ENCODE measurements at regions not wholly inside any gene's neighbourhood (a gene's known extent, or its start where the extent isn't known, plus 50 kb on each side); places are given as distances from the start of the nearest gene placed in this dataset.

- Histone ChIP-seq H3K9ac (ENCODE audit: low read length) (no peak overlapping the region), H3K4ac (ENCODE audit: low read depth, low read length) (no peak overlapping the region), H3K23ac (ENCODE audit: low read length) (no peak overlapping the region), H2BK120ac (ENCODE audit: low read depth, low read length) (no peak overlapping the region), H3K79me2 (ENCODE audit: control insufficient read depth, insufficient read depth, low read length) (no peaks in the 10 kb centered on the region), H3K56ac (ENCODE audit: low read length) (no peak overlapping the region), H3K79me1 (ENCODE audit: low read length) (no peaks in the 10 kb centered on the region), H3K18ac (ENCODE audit: low read length) (no peak overlapping the region), H2AK5ac (ENCODE audit: low read length) (no peak overlapping the region), H3K36me3 (ENCODE audit: control insufficient read depth, insufficient read depth, low read length) (no peaks in the 10 kb centered on the region), H2BK5ac (ENCODE audit: low read length) (no peak overlapping the region), H4K8ac (ENCODE audit: low read depth, low read length) (no peak overlapping the region), H3K27me3 (ENCODE audit: insufficient read depth, low read length, poor library complexity) (no peaks in the 10 kb centered on the region), H3K4me3 (ENCODE audit: low read length) (no peak overlapping the region), H3K4me2 (ENCODE audit: low read length) (no peak overlapping the region), H3K27ac (ENCODE audit: low read depth, low read length) (no peak overlapping the region), H3K4me1 (ENCODE audit: control insufficient read depth, low read depth, low read length) (peaks cover 4% of the 10 kb centered on the region), H4K5ac (ENCODE audit: low read length) (no peak overlapping the region), H2BK15ac (replicated peaks; ENCODE audit: low read depth) (no peak overlapping the region)
- DNase-seq = no peak
- whole genome bisulfite sequencing (ENCODE audit: extremely low coverage, insufficient coverage, low lambda C conversion rate) = no CpG with 5 or more reads among the region's 16 CpGs
These were observed 86.0 kb upstream of the SNTG2 start for GRCh38 chr2:864501-865106.

DNA sequence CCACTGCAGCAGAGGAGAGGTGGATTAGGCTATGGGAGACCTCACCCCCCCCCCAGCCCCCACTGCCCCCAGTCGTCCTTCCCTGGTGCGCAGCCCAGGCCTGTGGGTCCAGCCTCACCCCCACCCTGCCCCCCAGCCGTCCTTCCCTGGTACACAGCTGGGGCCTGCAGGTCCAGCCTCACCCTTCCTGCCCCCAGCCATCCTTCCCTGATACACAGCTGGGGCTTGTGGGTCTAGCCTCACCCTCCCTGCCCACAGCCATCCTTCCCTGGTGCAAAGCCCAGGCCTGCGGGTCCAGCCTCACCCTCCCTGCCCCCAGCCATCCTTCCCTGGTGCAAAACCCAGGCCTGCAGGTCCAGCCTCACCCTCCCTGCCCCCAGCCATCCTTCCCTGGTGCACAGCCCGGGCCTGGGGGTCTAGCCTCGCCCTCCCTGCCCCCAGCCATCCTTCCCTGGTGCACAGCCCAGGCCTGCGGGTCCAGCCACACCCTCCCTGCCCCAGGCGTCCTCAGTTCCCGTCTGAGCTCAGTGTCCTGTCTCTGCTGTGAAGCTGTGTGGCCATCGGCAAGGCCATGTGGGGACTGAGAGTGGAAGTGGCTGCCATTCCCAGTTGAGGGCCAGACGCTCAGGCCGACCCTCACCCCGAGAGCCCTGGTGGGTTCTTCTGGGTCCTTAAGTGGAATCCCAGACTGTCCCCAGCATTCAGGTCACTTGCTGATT, 86.8 kb upstream of the SNTG2 start:
- no peaks in the 10 kb centered on the region for H3K36me3 ChIP-seq (ENCODE audit: control insufficient read depth, insufficient read depth, low read length)
- no peak overlapping the region for H3K9ac ChIP-seq (ENCODE audit: low read length)
- H2BK5ac ChIP-seq (ENCODE audit: low read length) = no peak overlapping the region
- H3K27ac ChIP-seq (ENCODE audit: low read depth, low read length) = no peak overlapping the region
- no peaks in the 10 kb centered on the region for H3K79me2 ChIP-seq (ENCODE audit: control insufficient read depth, insufficient read depth, low read length)
- peaks cover 4% of the 10 kb centered on the region for H3K4me1 ChIP-seq (ENCODE audit: control insufficient read depth, low read depth, low read length)
- H2BK15ac ChIP-seq (replicated peaks; ENCODE audit: low read depth) = no peak overlapping the region
- H3K4me2 ChIP-seq (ENCODE audit: low read length) = no peak overlapping the region
- H3K18ac ChIP-seq (ENCODE audit: low read length) = no peak overlapping the region
- H3K79me1 ChIP-seq (ENCODE audit: low read length) = no peaks in the 10 kb centered on the region
- no peak overlapping the region for H2BK120ac ChIP-seq (ENCODE audit: low read depth, low read length)
- H3K4me3 ChIP-seq (ENCODE audit: low read length) = no peak overlapping the region
- no peak overlapping the region for H4K5ac ChIP-seq (ENCODE audit: low read length)
- no peak for DNase-seq
- H2AK5ac ChIP-seq (ENCODE audit: low read length) = no peak overlapping the region
- H3K23ac ChIP-seq (ENCODE audit: low read length) = no peak overlapping the region
- no CpG with 5 or more reads among the region's 13 CpGs for WGBS (ENCODE audit: extremely low coverage, insufficient coverage, low lambda C conversion rate)
- no peak overlapping the region for H3K56ac ChIP-seq (ENCODE audit: low read length)
- H3K27me3 ChIP-seq (ENCODE audit: insufficient read depth, low read length, poor library complexity) = no peaks in the 10 kb centered on the region
- no peak overlapping the region for H4K8ac ChIP-seq (ENCODE audit: low read depth, low read length)
- H3K4ac ChIP-seq (ENCODE audit: low read depth, low read length) = no peak overlapping the region

GRCh38 chr2:862731-863466, 87.8 kb upstream of the SNTG2 start:
- WGBS (ENCODE audit: extremely low coverage, insufficient coverage, low lambda C conversion rate) = no CpG with 5 or more reads among the region's 9 CpGs
- Histone ChIP-seq H2BK15ac (replicated peaks; ENCODE audit: low read depth) (no peak overlapping the region), H4K8ac (ENCODE audit: low read depth, low read length) (no peak overlapping the region), H3K9ac (ENCODE audit: low read length) (no peak overlapping the region), H3K56ac (ENCODE audit: low read length) (no peak overlapping the region), H3K27ac (ENCODE audit: low read depth, low read length) (no peak overlapping the region), H3K18ac (ENCODE audit: low read length) (no peak overlapping the region), H3K4ac (ENCODE audit: low read depth, low read length) (no peak overlapping the region), H3K79me1 (ENCODE audit: low read length) (no peaks in the 10 kb centered on the region), H3K4me1 (ENCODE audit: control insufficient read depth, low read depth, low read length) (peaks cover 4% of the 10 kb centered on the region), H2BK120ac (ENCODE audit: low read depth, low read length) (no peak overlapping the region), H3K36me3 (ENCODE audit: control insufficient read depth, insufficient read depth, low read length) (no peaks in the 10 kb centered on the region), H3K27me3 (ENCODE audit: insufficient read depth, low read length, poor library complexity) (no peaks in the 10 kb centered on the region), H2AK5ac (ENCODE audit: low read length) (no peak overlapping the region), H3K4me3 (ENCODE audit: low read length) (no peak overlapping the region), H3K23ac (ENCODE audit: low read length) (no peak overlapping the region), H4K5ac (ENCODE audit: low read length) (no peak overlapping the region), H3K79me2 (ENCODE audit: control insufficient read depth, insufficient read depth, low read length) (no peaks in the 10 kb centered on the region), H3K4me2 (ENCODE audit: low read length) (no peak overlapping the region), H2BK5ac (ENCODE audit: low read length) (no peak overlapping the region)
- DNase-seq = no peak

- H3K79me2 ChIP-seq (ENCODE audit: control insufficient read depth, insufficient read depth, low read length) = no peaks in the 10 kb centered on the region
- H2BK15ac ChIP-seq (replicated peaks; ENCODE audit: low read depth) = no peak overlapping the region
- no peak overlapping the region for H3K4me2 ChIP-seq (ENCODE audit: low read length)
- H3K27me3 ChIP-seq (ENCODE audit: insufficient read depth, low read length, poor library complexity) = no peaks in the 10 kb centered on the region
- peaks cover 4% of the 10 kb centered on the region for H3K4me1 ChIP-seq (ENCODE audit: control insufficient read depth, low read depth, low read length)
- no peak overlapping the region for H3K4ac ChIP-seq (ENCODE audit: low read depth, low read length)
- no peak overlapping the region for H3K56ac ChIP-seq (ENCODE audit: low read length)
- no peak overlapping the region for H2AK5ac ChIP-seq (ENCODE audit: low read length)
- no peak overlapping the region for H2BK5ac ChIP-seq (ENCODE audit: low read length)
- no peak overlapping the region for H3K9ac ChIP-seq (ENCODE audit: low read length)
- H3K23ac ChIP-seq (ENCODE audit: low read length) = no peak overlapping the region
- H3K18ac ChIP-seq (ENCODE audit: low read length) = no peak overlapping the region
- DNase-seq = no peak
- no peaks in the 10 kb centered on the region for H3K36me3 ChIP-seq (ENCODE audit: control insufficient read depth, insufficient read depth, low read length)
- no peak overlapping the region for H3K27ac ChIP-seq (ENCODE audit: low read depth, low read length)
- H4K5ac ChIP-seq (ENCODE audit: low read length) = no peak overlapping the region
- WGBS (ENCODE audit: extremely low coverage, insufficient coverage, low lambda C conversion rate) = no CpG with 5 or more reads among the region's 17 CpGs
- no peak overlapping the region for H4K8ac ChIP-seq (ENCODE audit: low read depth, low read length)
- H3K79me1 ChIP-seq (ENCODE audit: low read length) = no peaks in the 10 kb centered on the region
- no peak overlapping the region for H2BK120ac ChIP-seq (ENCODE audit: low read depth, low read length)
- no peak overlapping the region for H3K4me3 ChIP-seq (ENCODE audit: low read length)
These were observed 88.3 kb upstream of the SNTG2 start for GRCh38 chr2:862355-862687.

DNA sequence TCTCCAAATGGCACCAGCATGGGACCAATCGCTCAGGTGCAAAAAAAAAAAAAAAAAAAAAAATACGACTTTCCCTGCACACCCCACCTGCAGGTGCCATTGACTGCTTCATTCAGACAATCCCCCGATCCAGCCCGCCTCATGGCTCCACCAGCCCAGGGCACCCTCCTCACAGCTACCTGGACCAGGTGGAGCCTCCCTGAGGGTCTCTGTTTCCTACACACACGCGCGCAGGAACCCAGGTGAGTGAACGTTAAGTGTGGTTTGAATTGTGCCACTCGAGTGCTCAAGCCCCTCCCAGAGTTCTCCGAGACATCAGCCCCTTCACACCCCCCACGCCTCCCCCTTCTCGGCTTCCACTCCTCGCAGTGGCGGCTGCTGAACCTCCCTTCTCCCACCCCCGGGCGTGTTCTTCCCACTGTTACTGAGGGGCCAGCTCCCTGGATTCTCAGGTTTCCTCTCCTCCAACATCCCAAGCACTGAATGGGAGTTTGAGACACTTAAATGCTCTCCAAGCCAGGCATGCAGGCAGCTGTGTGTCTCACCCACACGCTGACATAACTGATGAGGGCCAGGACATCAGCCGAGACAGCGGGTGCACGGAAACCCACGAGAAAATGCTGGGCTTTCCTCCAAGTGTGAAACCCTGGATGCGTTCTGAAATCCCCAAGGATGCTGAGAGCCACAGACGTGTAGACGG, 88.8 kb upstream of the SNTG2 start:
- Histone ChIP-seq H2AK5ac (ENCODE audit: low read length) (no peak overlapping the region), H2BK5ac (ENCODE audit: low read length) (no peak overlapping the region), H3K79me2 (ENCODE audit: control insufficient read depth, insufficient read depth, low read length) (no peaks in the 10 kb centered on the region), H3K4me2 (ENCODE audit: low read length) (no peak overlapping the region), H3K36me3 (ENCODE audit: control insufficient read depth, insufficient read depth, low read length) (no peaks in the 10 kb centered on the region), H3K4me3 (ENCODE audit: low read length) (no peak overlapping the region), H3K27ac (ENCODE audit: low read depth, low read length) (no peak overlapping the region), H2BK15ac (replicated peaks; ENCODE audit: low read depth) (no peak overlapping the region), H3K18ac (ENCODE audit: low read length) (no peak overlapping the region), H2BK120ac (ENCODE audit: low read depth, low read length) (no peak overlapping the region), H3K27me3 (ENCODE audit: insufficient read depth, low read length, poor library complexity) (no peaks in the 10 kb centered on the region), H3K79me1 (ENCODE audit: low read length) (no peaks in the 10 kb centered on the region), H3K56ac (ENCODE audit: low read length) (no peak overlapping the region), H3K4me1 (ENCODE audit: control insufficient read depth, low read depth, low read length) (peaks cover 4% of the 10 kb centered on the region), H4K8ac (ENCODE audit: low read depth, low read length) (no peak overlapping the region), H3K4ac (ENCODE audit: low read depth, low read length) (no peak overlapping the region), H3K9ac (ENCODE audit: low read length) (no peak overlapping the region), H3K23ac (ENCODE audit: low read length) (no peak overlapping the region), H4K5ac (ENCODE audit: low read length) (no peak overlapping the region)
- WGBS (ENCODE audit: extremely low coverage, insufficient coverage, low lambda C conversion rate) = no CpG with 5 or more reads among the region's 24 CpGs
- no peak for DNase-seq
